Lower lobe of right lung (tissue), 2 donors: ENCODE measurements at regions not wholly inside any gene's neighbourhood (a gene's known extent, or its start where the extent isn't known, plus 50 kb on each side); places are given as distances from the start of the nearest gene placed in this dataset.

Experiments
- ATAC-seq, 2 donors: fragments of 200-7000 bp; cut with Tn5 transposase; one replicate each; pipeline ENCODE4 v1.9.1; 2020 to 2022; ENCODE audit warnings: mild to moderate bottlenecking in 2 of 2, moderate library complexity in 2 of 2
- DNase-seq: peaks from one replicate; pipeline ENCODE4 v3.0.0-alpha.2; 2020
- H3K27ac ChIP-seq: fragments of 200-600 bp; one replicate; pipeline ENCODE4 v1.8.0; 2022
- H3K27me3 ChIP-seq: fragments of 200-600 bp; one replicate; pipeline ENCODE4 v1.8.0; 2022; ENCODE audit warnings: low read depth
- H3K36me3 ChIP-seq: fragments of 200-600 bp; one replicate; pipeline ENCODE4 v1.8.0; 2022; ENCODE audit warnings: mild to moderate bottlenecking
- H3K4me1 ChIP-seq: fragments of 200-600 bp; one replicate; pipeline ENCODE4 v1.8.0; 2022
- H3K4me3 ChIP-seq: fragments of 200-600 bp; one replicate; pipeline ENCODE4 v1.8.0; 2022; ENCODE audit warnings: mild to moderate bottlenecking
- H3K9me3 ChIP-seq: fragments of 200-600 bp; one replicate; pipeline ENCODE4 v1.8.0; 2022
- CTCF ChIP-seq: fragments of 200-600 bp; IDR thresholded peaks from one replicate; pipeline ENCODE4 v1.8.0; 2022; ENCODE audit warnings: antibody characterized with exemption, mild to moderate bottlenecking
- intact Hi-C: fragments of 100-400 bp; cut with DNase I; formaldehyde crosslinking; loops from one replicate; pipeline ENCODE4 v1.11.0; 2022
- donor health status: DM: no; HTN: yes; CAD: no; lungs with severe emphysema.

- Histone ChIP-seq H3K27me3 (no peaks in the 10 kb centered on the region), H3K36me3 (no peaks in the 10 kb centered on the region), H3K9me3 (peaks cover 3% of the 10 kb centered on the region), H3K27ac (no peak overlapping the region), H3K4me1 (no peaks in the 10 kb centered on the region), H3K4me3 (no peak overlapping the region)
- DNase-seq (no peak), ATAC-seq (no peak)
- intact Hi-C loops = no loop called here
- no peak for TF ChIP-seq CTCF
These were observed 502.3 kb downstream of the PDHA2 start for GRCh38 chr4:96342196-96342595.

GRCh38 chr4:96342790-96343455 is 503.0 kb downstream of the PDHA2 start:
- no peak for ATAC-seq
- Histone ChIP-seq H3K4me3 (no peak overlapping the region), H3K9me3 (peaks cover 3% of the 10 kb centered on the region), H3K36me3 (no peaks in the 10 kb centered on the region), H3K27ac (no peak overlapping the region), H3K27me3 (no peaks in the 10 kb centered on the region), H3K4me1 (no peaks in the 10 kb centered on the region)
- intact Hi-C loops = no loop called here
- TF ChIP-seq CTCF = no peak
- no peak for DNase-seq

- DNase-seq (no peak), ATAC-seq (no peak)
- TF ChIP-seq CTCF = no peak
- Histone ChIP-seq H3K27ac (no peak overlapping the region), H3K36me3 (no peaks in the 10 kb centered on the region), H3K9me3 (peaks cover 1% of the 10 kb centered on the region), H3K4me1 (no peaks in the 10 kb centered on the region), H3K27me3 (no peaks in the 10 kb centered on the region), H3K4me3 (no peak overlapping the region)
- intact Hi-C loops = no loop called here
These were observed 503.9 kb downstream of the PDHA2 start for GRCh38 chr4:96343836-96344235.

GRCh38 chr4:96347582-96347981 is 507.7 kb downstream of the PDHA2 start:
- intact Hi-C loops = no loop called here
- no peak for ATAC-seq
- H3K27me3 ChIP-seq = no peaks in the 10 kb centered on the region
- no peak for DNase-seq
- no peaks in the 10 kb centered on the region for H3K9me3 ChIP-seq
- H3K4me1 ChIP-seq = no peaks in the 10 kb centered on the region
- no peak for TF ChIP-seq CTCF
- H3K4me3 ChIP-seq = no peak overlapping the region
- H3K36me3 ChIP-seq = no peaks in the 10 kb centered on the region
- no peak overlapping the region for H3K27ac ChIP-seq

- no peaks in the 10 kb centered on the region for H3K9me3 ChIP-seq
- H3K27me3 ChIP-seq = no peaks in the 10 kb centered on the region
- H3K4me3 ChIP-seq = no peak overlapping the region
- intact Hi-C loops = no loop called here
- no peak for DNase-seq
- ATAC-seq = no peak
- H3K36me3 ChIP-seq = no peaks in the 10 kb centered on the region
- TF ChIP-seq CTCF = no peak
- H3K27ac ChIP-seq = no peak overlapping the region
- no peaks in the 10 kb centered on the region for H3K4me1 ChIP-seq
These were observed 512.2 kb downstream of the PDHA2 start for GRCh38 chr4:96352051-96352517.
